Small intestine (tissue), 7 donors: ENCODE measurements at regions not wholly inside any gene's neighbourhood (a gene's known extent, or its start where the extent isn't known, plus 50 kb on each side); places are given as distances from the start of the nearest gene placed in this dataset.

Experiments
- DNase-seq, 2 donors: peaks; one replicate each; pipeline versions ENCODE4 v3.0.0 to v3.0.0-alpha.2; 2013
- FAIRE-seq: peaks from 2 replicates; lab custom pipeline; 2012; peaks lifted over from hg19 to GRCh38; lab: Jason Lieb, UNC
- H3K27ac ChIP-seq, 3 donors: one replicate each; pipeline ENCODE4 v1.5.1; 2013; ENCODE audit warnings: low read length in 2 of 3, mild to moderate bottlenecking in 2 of 3, control low read depth in 1 of 3, inconsistent platforms in 1 of 3, low read depth in 1 of 3, moderate library complexity in 1 of 3
- H3K27me3 ChIP-seq, 3 donors: one replicate each; pipeline ENCODE4 v1.6.1; 2013; ENCODE audit warnings: low read length in 3 of 3, inconsistent platforms in 1 of 3; ENCODE audit not compliant: control insufficient read depth in 3 of 3, insufficient read depth in 3 of 3
- H3K36me3 ChIP-seq, 3 donors: one replicate each; pipeline ENCODE4 v1.6.1; 2013; ENCODE audit warnings: low read length in 3 of 3, inconsistent platforms in 1 of 3, low read depth in 1 of 3, mild to moderate bottlenecking in 1 of 3, moderate library complexity in 1 of 3; ENCODE audit not compliant: control insufficient read depth in 3 of 3, insufficient read depth in 2 of 3
- H3K4me1 ChIP-seq, 3 donors: one replicate each; pipeline ENCODE4 v1.6.1; 2013; ENCODE audit warnings: low read length in 2 of 3, inconsistent platforms in 1 of 3, low read depth in 1 of 3, mild to moderate bottlenecking in 1 of 3, moderate library complexity in 1 of 3; ENCODE audit not compliant: control insufficient read depth in 3 of 3, insufficient read depth in 2 of 3
- H3K4me3 ChIP-seq, 3 donors: one replicate each; pipeline ENCODE4 v1.5.1; 2013; ENCODE audit warnings: low read length in 3 of 3, control low read depth in 1 of 3, inconsistent platforms in 1 of 3, low read depth in 1 of 3, mild to moderate bottlenecking in 1 of 3, moderate library complexity in 1 of 3
- H3K9me3 ChIP-seq, 2 donors: one replicate each; pipeline ENCODE4 v1.6.1; 2013; ENCODE audit warnings: low read depth in 1 of 2, low read length in 1 of 2; ENCODE audit not compliant: control insufficient read depth in 2 of 2, insufficient read depth in 1 of 2
- WGBS, 3 donors: extraction: QIAGEN DNeasy Blood & Tissue Kit; methylation state at CpG; one replicate each; pipeline ENCODE4 v1.1.7; 2013; 5-methylcytosine and 5-hydroxymethylcytosine counted together
- donor health status: healthy with polysubstance abuse.
- donor health status: control.
- donor health status: control.
- donor health status: Bipolar disorder and iron deficiency.
- donor health status: healthy.

DNA sequence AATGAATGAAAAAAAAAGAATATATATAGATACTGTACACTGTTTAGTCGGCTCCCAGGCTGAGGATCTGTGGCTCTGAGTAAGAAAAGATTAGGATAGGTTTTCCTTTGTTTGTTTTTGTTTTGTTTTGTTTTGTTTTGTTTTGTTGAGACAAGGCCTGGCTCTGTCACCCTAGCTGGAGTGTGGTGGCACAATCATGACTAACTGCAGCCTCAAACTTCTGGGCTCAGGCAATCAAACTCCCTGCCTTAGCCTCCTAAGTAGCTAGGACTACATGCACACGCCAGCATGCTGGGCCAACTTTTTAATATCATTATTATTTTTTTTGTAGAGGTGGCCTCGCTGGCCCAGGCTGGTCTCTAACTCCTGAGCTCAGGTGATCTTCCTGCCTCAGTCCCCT, 87.9 kb upstream of the PTBP2 start:
- H3K27me3 ChIP-seq = no peaks in the 10 kb centered on the region
- FAIRE-seq = no peak
- 77 to 89% (median 83%) methylated on average over 3 of the region's 3 CpGs for WGBS, 3 donors

DNA sequence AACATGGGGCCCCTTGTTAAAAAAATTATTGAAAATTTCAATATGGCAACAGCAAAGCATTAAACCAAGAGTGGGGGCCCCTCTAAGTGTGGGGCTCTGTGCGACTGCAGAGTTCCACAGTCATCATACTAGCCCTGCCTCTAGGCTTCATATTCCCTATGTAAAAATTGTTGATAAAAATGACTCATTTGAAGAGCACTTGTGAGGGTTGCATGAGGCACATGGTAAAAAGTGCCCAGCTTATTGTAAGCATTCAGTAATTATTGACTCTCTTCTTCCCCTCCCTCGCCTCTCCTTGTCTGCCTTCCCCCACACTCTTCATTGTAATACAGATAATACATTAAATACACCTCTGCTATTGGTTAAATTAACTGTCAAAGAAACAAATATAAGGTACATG, 86.7 kb upstream of the PTBP2 start:
- Histone ChIP-seq H3K4me1 (no peaks in the 10 kb centered on the region), H3K36me3 (no peaks in the 10 kb centered on the region), H3K27ac (no peak overlapping the region), H3K9me3 (no peaks in the 10 kb centered on the region), H3K27me3 (no peaks in the 10 kb centered on the region), H3K4me3 (no peak overlapping the region)
- DNase-seq (no peak), FAIRE-seq (no peak)
- 88 to 91% (median 91%) methylated on average over 2 of the region's 2 CpGs for WGBS, 3 donors

More for the DNA sequence above, 87.9 kb upstream of the PTBP2 start:
- Histone ChIP-seq H3K4me1 (no peaks in the 10 kb centered on the region), H3K36me3 (no peaks in the 10 kb centered on the region), H3K9me3 (no peaks in the 10 kb centered on the region), H3K4me3 (no peak overlapping the region), H3K27ac (no peak overlapping the region)
- DNase-seq = no peak

DNA sequence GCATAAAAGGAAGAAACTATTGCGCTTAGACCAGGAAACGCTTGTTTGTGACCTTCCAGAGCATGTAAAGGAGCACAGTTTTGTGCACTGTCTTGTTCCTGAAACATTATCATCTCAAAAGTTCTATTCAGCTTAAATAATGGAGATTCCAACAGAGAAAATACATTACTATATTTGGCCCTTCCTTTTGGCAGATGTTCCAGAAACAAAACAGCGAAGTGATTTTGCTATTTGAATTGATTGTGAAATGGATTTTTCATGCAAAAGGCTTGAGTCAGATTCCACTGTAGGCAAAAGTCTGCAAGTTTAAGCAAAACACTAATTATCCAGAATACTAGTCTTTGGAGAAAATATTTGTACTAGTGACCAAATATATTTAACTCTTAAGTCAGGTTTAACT, 80.3 kb upstream of the PTBP2 start:
- FAIRE-seq (no peak), DNase-seq (no peak)
- 80 to 90% (median 81%) methylated on average over 3 of the region's 3 CpGs for WGBS, 3 donors
- no peaks in the 10 kb centered on the region for H3K9me3 ChIP-seq
- H3K27ac ChIP-seq = no peak overlapping the region
- no peaks in the 10 kb centered on the region for H3K27me3 ChIP-seq
- no peaks in the 10 kb centered on the region for H3K36me3 ChIP-seq
- no peaks in the 10 kb centered on the region for H3K4me1 ChIP-seq
- peak overlapping the region in 1 of 3 donors; percentile 5 for H3K4me3 ChIP-seq

DNA sequence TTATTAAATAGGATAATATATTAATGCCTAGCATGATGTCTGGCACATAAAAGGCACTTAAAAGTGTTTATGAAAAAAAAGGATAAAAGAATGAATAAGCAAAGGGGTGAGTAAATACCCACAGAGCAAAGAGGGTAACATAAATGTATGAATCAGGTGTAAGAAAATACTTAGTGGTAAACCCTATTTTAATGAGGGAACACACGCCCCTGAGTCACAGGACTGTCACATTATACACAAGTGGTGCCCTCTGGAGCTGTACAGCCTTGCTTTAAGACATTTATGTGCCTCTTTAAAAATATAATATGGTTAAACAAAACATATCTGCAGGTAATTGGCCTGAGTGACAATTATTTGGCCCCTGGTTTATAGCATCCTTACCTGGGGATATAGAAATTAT, 78.1 kb upstream of the PTBP2 start:
- Histone ChIP-seq H3K9me3 (no peaks in the 10 kb centered on the region), H3K4me3 (no peak overlapping the region), H3K27me3 (no peaks in the 10 kb centered on the region), H3K36me3 (no peaks in the 10 kb centered on the region), H3K27ac (no peak overlapping the region), H3K4me1 (no peaks in the 10 kb centered on the region)
- 11 to 72% (median 15%) methylated on average over 1 of the region's 1 CpG for WGBS, 3 donors
- FAIRE-seq (no peak), DNase-seq (no peak)

DNA sequence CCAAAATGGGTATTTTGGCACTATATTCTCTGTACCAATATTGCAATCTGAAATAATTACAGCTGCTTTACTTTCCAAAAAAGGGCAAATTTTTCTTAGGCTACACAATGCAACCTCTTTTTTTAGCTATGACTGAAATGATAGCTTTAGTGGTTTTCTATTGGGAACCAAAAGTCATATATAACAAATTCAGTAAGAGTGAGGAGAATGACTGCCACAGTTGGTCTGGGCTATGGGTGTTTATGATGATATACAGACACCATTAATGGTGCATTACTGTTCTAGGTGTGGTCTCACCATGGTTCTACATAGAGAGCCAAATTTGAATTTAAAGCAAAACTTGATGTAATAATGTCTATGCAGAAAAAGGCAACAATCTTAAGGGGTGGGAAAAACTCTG, 72.3 kb upstream of the PTBP2 start:
- Histone ChIP-seq H3K36me3 (no peaks in the 10 kb centered on the region), H3K27ac (no peak overlapping the region), H3K9me3 (peaks cover 0 to 5% of the 10 kb centered on the region in 2 donors), H3K4me3 (no peak overlapping the region), H3K27me3 (no peaks in the 10 kb centered on the region), H3K4me1 (no peaks in the 10 kb centered on the region)
- DNase-seq (no peak), FAIRE-seq (no peak)

DNA sequence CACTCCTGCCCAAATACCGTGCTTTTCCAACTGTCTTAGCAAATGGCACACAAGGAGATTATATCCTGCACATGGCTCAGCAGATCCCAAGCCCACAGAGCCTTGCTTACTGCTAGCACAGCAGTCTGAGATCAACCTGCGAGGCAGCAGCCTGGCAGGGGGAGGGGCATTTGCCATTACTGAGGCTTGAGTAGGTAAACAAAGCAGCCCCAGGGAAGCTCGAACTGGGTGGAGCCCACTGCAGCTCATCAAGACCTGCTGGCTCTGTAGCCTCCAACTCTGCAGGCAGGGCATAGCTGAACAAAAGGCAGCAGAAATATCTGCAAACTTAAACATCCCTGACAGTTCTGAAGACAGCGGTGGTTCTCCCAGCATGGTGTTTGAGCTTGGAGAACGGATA, 70.1 kb upstream of the PTBP2 start:
- Histone ChIP-seq H3K4me1 (no peaks in the 10 kb centered on the region), H3K36me3 (no peaks in the 10 kb centered on the region), H3K4me3 (no peak overlapping the region), H3K9me3 (peaks cover 0 to 5% of the 10 kb centered on the region in 2 donors), H3K27me3 (no peaks in the 10 kb centered on the region), H3K27ac (no peak overlapping the region)
- DNase-seq (no peak), FAIRE-seq (no peak)
- 68 to 81% (median 70%) methylated on average over 5 of the region's 5 CpGs for WGBS, 3 donors

DNA sequence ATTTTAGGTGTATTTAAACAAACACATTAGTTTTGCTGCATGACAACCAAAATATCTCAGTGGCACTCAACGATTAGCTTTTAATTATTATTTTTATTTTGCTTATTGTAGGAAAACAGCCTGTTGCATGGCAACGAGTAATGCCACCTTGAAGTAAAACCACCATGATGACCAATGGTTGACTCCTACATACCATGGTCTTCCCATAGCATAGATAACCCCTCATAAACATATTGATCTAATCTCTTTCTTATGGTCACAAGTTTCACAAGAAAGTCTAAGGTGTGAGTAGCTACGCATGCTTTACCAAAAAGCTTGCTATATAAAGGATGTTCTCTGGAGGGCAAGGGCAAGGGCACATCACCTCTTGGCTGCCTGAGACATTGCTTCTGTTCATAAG, 61.5 kb upstream of the PTBP2 start:
- Histone ChIP-seq H3K9me3 (peaks cover 0 to 6% of the 10 kb centered on the region in 2 donors), H3K4me1 (no peaks in the 10 kb centered on the region), H3K36me3 (no peaks in the 10 kb centered on the region), H3K27me3 (no peaks in the 10 kb centered on the region), H3K4me3 (no peak overlapping the region), H3K27ac (no peak overlapping the region)
- WGBS, 3 donors = 78 to 86% (median 82%) methylated on average over 3 of the region's 3 CpGs
- DNase-seq (no peak), FAIRE-seq (no peak)

DNA sequence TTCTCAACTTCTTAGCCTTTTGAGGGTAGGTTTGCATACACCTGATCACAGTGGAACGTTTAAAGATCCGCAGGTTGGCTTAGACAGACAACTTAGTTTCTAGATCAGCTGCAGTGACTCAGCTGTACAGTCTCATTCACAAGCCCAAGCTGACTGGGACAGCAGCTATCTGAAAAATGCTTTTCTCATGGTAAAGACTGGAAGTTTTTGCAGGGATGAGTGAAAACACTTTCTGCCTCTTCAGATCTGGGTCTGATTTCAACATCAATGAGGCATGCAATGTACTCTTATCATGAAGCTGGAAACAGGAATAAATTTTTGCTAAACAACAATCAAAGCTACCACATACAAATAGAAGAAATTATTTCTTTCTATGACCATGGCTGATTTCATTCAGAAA, 61.1 kb upstream of the PTBP2 start:
- Histone ChIP-seq H3K36me3 (no peaks in the 10 kb centered on the region), H3K9me3 (peaks cover 0 to 6% of the 10 kb centered on the region in 2 donors), H3K27ac (no peak overlapping the region), H3K4me1 (no peaks in the 10 kb centered on the region), H3K27me3 (no peaks in the 10 kb centered on the region), H3K4me3 (no peak overlapping the region)
- FAIRE-seq (no peak), DNase-seq (no peak)
- 81 to 90% (median 89%) methylated on average over 2 of the region's 2 CpGs for WGBS, 3 donors
